H1 (cell line): ENCODE measurements at regions not wholly inside any gene's neighbourhood (a gene's known extent, or its start where the extent isn't known, plus 50 kb on each side); places are given as distances from the start of the nearest gene placed in this dataset.
A peak's percentile ranks its signal among the peaks of the same experiment; 100 is the strongest.

Source experiments
- CTCF ChIA-PET: fragments of 300-600 bp; sonication (Branson Sonifier 250); formaldehyde crosslinking; loops from one replicate; lab custom pipeline; 2021; ENCODE audit not compliant: partially characterized antibody; lab: Charles Lee
- POLR2A ChIA-PET: fragments of 300-600 bp; sonication (Branson Sonifier 250); formaldehyde crosslinking; loops from one replicate; lab custom pipeline; 2021; ENCODE audit warnings: inconsistent platforms; ENCODE audit not compliant: partially characterized antibody; lab: Charles Lee
- DNase-seq, 2 experiments: peaks; one replicate each; pipeline versions ENCODE4 v3.0.0 to v3.0.0-alpha.2; 2010 to 2022; ENCODE audit warnings: low spot score in 2 of 2, low read depth in 1 of 2, mixed read lengths in 1 of 2
- FAIRE-seq: peaks from 2 replicates; lab custom pipeline; 2011; peaks lifted over from hg19 to GRCh38; lab: Jason Lieb, UNC
- H2AFZ ChIP-seq: 2 replicates; pipeline ENCODE4 v1.8.1; 2012; ENCODE audit warnings: low read length, inconsistent platforms
- H2AK5ac ChIP-seq: 2 replicates; pipeline ENCODE4 v1.6.1; 2013; ENCODE audit warnings: low read depth, low read length
- H2BK120ac ChIP-seq: replicated peaks from 2 replicates; pipeline ENCODE3; 2013; ENCODE audit warnings: low read depth, low read length, inconsistent platforms
- H2BK12ac ChIP-seq: 2 replicates; pipeline ENCODE4 v1.6.1; 2013; ENCODE audit warnings: low read depth, low read length
- H2BK15ac ChIP-seq: 2 replicates; pipeline ENCODE4 v1.6.1; 2013; ENCODE audit warnings: low read length
- H2BK20ac ChIP-seq: 2 replicates; pipeline ENCODE4 v1.6.1; 2013; ENCODE audit warnings: low read length
- H2BK5ac ChIP-seq: 2 replicates; pipeline ENCODE4 v1.6.1; 2013; ENCODE audit warnings: low read depth, low read length
- H3K14ac ChIP-seq: 2 replicates; pipeline ENCODE4 v1.6.1; 2013; ENCODE audit warnings: inconsistent platforms; ENCODE audit not compliant: insufficient read length
- H3K18ac ChIP-seq: 2 replicates; pipeline ENCODE4 v1.6.1; 2013; ENCODE audit warnings: low read length; ENCODE audit errors: extremely low read depth
- H3K23ac ChIP-seq: 2 replicates; pipeline ENCODE4 v1.6.1; 2013; ENCODE audit warnings: inconsistent platforms; ENCODE audit not compliant: insufficient read length
- H3K23me2 ChIP-seq: 2 replicates; pipeline ENCODE4 v1.6.1; 2013; ENCODE audit warnings: low read depth, low read length
- H3K27ac ChIP-seq: 2 replicates; pipeline ENCODE4 v1.6.1; 2011; ENCODE audit warnings: low read depth, low read length, inconsistent platforms
- H3K27me3 ChIP-seq, 4 experiments: replicated peaks in 1 of 4; 1 replicate in 1 of 4; 2 replicates in 3 of 4; pipeline versions ENCODE4 v1.6.1 to v1.8.1; 2011 to 2013; ENCODE audit warnings: low read length in 3 of 4, mild to moderate bottlenecking in 3 of 4, inconsistent platforms in 2 of 4, mixed read lengths in 2 of 4, moderate library complexity in 1 of 4; ENCODE audit not compliant: control insufficient read depth in 3 of 4, insufficient read depth in 3 of 4; ENCODE audit errors: extremely low read depth in 1 of 4
- H3K36me3 ChIP-seq, 4 experiments: 2 replicates each; pipeline versions ENCODE4 v1.6.1 to v1.8.1; 2011 to 2013; ENCODE audit warnings: mild to moderate bottlenecking in 4 of 4, low read length in 3 of 4, moderate library complexity in 2 of 4, control low read depth in 1 of 4, inconsistent platforms in 1 of 4; ENCODE audit not compliant: insufficient read depth in 4 of 4, control insufficient read depth in 2 of 4
- H3K4ac ChIP-seq: replicated peaks from 2 replicates; pipeline ENCODE3; 2013; ENCODE audit warnings: low read length, low read depth, mixed read lengths, inconsistent platforms; ENCODE audit not compliant: insufficient read length
- H3K4me1 ChIP-seq, 4 experiments: replicated peaks in 1 of 4; 1 replicate in 1 of 4; 2 replicates in 3 of 4; pipeline versions ENCODE4 v1.6.1 to v1.8.1; 2011 to 2013; ENCODE audit warnings: low read length in 3 of 4, inconsistent platforms in 2 of 4, mixed read lengths in 1 of 4; ENCODE audit not compliant: insufficient read depth in 4 of 4, control insufficient read depth in 3 of 4
- H3K4me2 ChIP-seq, 2 experiments: 2 replicates each; pipeline versions ENCODE4 v1.6.1 to v1.8.1; 2011 to 2013; ENCODE audit warnings: low read depth in 2 of 2, low read length in 2 of 2, control low read depth in 1 of 2, inconsistent platforms in 1 of 2, mild to moderate bottlenecking in 1 of 2; ENCODE audit not compliant: insufficient read depth in 1 of 2
- H3K4me3 ChIP-seq, 4 experiments: fragments of 200-600, 300-600 bp in 1 of 4; sonication (generic), shearing (Covaris generic), sonication (Bioruptor Twin) in 1 of 4; 2 replicates each; pipeline versions ENCODE4 v1.5.1 to v1.8.1; 2011 to 2016; ENCODE audit warnings: low read length in 4 of 4, low read depth in 3 of 4, control low read depth in 2 of 4, inconsistent platforms in 2 of 4, mild to moderate bottlenecking in 2 of 4, mixed read lengths in 1 of 4, moderate library complexity in 1 of 4; ENCODE audit not compliant: insufficient read depth in 2 of 4; ENCODE audit errors: extremely low read depth in 1 of 4
- H3K56ac ChIP-seq: replicated peaks from 2 replicates; pipeline ENCODE3; 2013; ENCODE audit warnings: low read depth, mild to moderate bottlenecking, mixed read lengths, low read length, inconsistent platforms; ENCODE audit not compliant: insufficient read length
- H3K79me1 ChIP-seq: 2 replicates; pipeline ENCODE4 v1.6.1; 2013; ENCODE audit warnings: low read depth, low read length, control low read depth
- H3K79me2 ChIP-seq, 2 experiments: 2 replicates each; pipeline versions ENCODE4 v1.6.1 to v1.8.1; 2012 to 2013; ENCODE audit warnings: low read length in 2 of 2, mild to moderate bottlenecking in 2 of 2, inconsistent platforms in 1 of 2; ENCODE audit not compliant: insufficient read depth in 2 of 2, control insufficient read depth in 1 of 2
- H3K9ac ChIP-seq, 4 experiments: replicated peaks in 1 of 4; 1 replicate in 1 of 4; 2 replicates in 3 of 4; pipeline versions ENCODE4 v1.6.1 to v1.8.1; 2011 to 2013; ENCODE audit warnings: low read depth in 3 of 4, low read length in 3 of 4, control low read depth in 2 of 4, mild to moderate bottlenecking in 2 of 4, moderate library complexity in 2 of 4, inconsistent platforms in 1 of 4; ENCODE audit errors: extremely low read depth in 1 of 4
- H3K9me3 ChIP-seq, 2 experiments: 2 replicates each; pipeline versions ENCODE4 v1.6.1 to v1.8.1; 2012 to 2013; ENCODE audit warnings: mild to moderate bottlenecking in 2 of 2, moderate library complexity in 2 of 2, control low read depth in 1 of 2, inconsistent platforms in 1 of 2, low read depth in 1 of 2, low read length in 1 of 2, mixed read lengths in 1 of 2; ENCODE audit not compliant: insufficient read depth in 2 of 2
- H4K20me1 ChIP-seq, 2 experiments: replicated peaks in 1 of 2; 2 replicates each; pipeline versions ENCODE3 to v1.8.1; 2011 to 2013; ENCODE audit warnings: inconsistent platforms in 2 of 2, low read length in 2 of 2, mild to moderate bottlenecking in 1 of 2; ENCODE audit not compliant: insufficient read depth in 2 of 2, control insufficient read depth in 1 of 2
- H4K5ac ChIP-seq: 2 replicates; pipeline ENCODE4 v1.6.1; 2013; ENCODE audit warnings: low read length, low read depth, mixed read lengths, inconsistent platforms; ENCODE audit not compliant: insufficient read length
- H4K8ac ChIP-seq: 2 replicates; pipeline ENCODE4 v1.8.0; 2013; ENCODE audit warnings: mild to moderate bottlenecking, moderate library complexity, low read length, inconsistent platforms; ENCODE audit not compliant: insufficient read depth; ENCODE audit errors: extremely low read depth
- H4K91ac ChIP-seq: replicated peaks from 2 replicates; pipeline ENCODE3; 2013; ENCODE audit warnings: low read length, mixed read lengths, inconsistent platforms; ENCODE audit not compliant: insufficient read length
- BCL11A ChIP-seq, 2 experiments: IDR thresholded peaks; one replicate each; pipeline ENCODE4 v1.6.1; 2011; ENCODE audit warnings: low read depth in 2 of 2, low read length in 2 of 2, mild to moderate bottlenecking in 2 of 2
- CTCF ChIP-seq, 3 experiments: IDR thresholded peaks; 1 replicate in 2 of 3; 2 replicates in 1 of 3; pipeline versions ENCODE4 v1.5.1 to v1.6.1; 2011; ENCODE audit warnings: low read length in 3 of 3, mild to moderate bottlenecking in 3 of 3, inconsistent platforms in 2 of 3, low read depth in 1 of 3, moderate library complexity in 1 of 3; ENCODE audit not compliant: insufficient read depth in 1 of 3; ENCODE audit errors: control extremely low read depth in 1 of 3
- POLR2A ChIP-seq, 2 experiments: IDR thresholded peaks; 1 replicate in 1 of 2; 2 replicates in 1 of 2; pipeline ENCODE4 v1.6.1; 2011; ENCODE audit warnings: low read depth in 2 of 2, low read length in 2 of 2, mild to moderate bottlenecking in 2 of 2; ENCODE audit errors: control extremely low read depth in 1 of 2
- RAD21 ChIP-seq, 2 experiments: IDR thresholded peaks in 1 of 2; conservative IDR thresholded peaks in 1 of 2; 2 replicates each; pipeline ENCODE4 v1.6.1; 2011; ENCODE audit warnings: low read depth in 2 of 2, low read length in 2 of 2, improper control_type of control experiment in 1 of 2, inconsistent platforms in 1 of 2, mild to moderate bottlenecking in 1 of 2, moderate library complexity in 1 of 2
- SIX5 ChIP-seq: IDR thresholded peaks from 2 replicates; pipeline ENCODE4 v1.6.1; 2011; ENCODE audit warnings: mild to moderate bottlenecking, low read depth, low read length
- WGBS, 2 experiments: shearing (Covaris generic) in 1 of 2; methylation state at CpG; one replicate each; pipeline versions ENCODE4 v1.1.6 to v1.1.7; 2013 to 2015; ENCODE audit warnings: low lambda C conversion rate in 2 of 2, mixed read lengths in 2 of 2, inconsistent platforms in 1 of 2, low coverage in 1 of 2, missing lambda C conversion rate in 1 of 2; ENCODE audit not compliant: insufficient replicate concordance in 2 of 2, insufficient coverage in 1 of 2, insufficient read length in 1 of 2; ENCODE audit errors: extremely low coverage in 1 of 2, missing lambda C conversion rate in 1 of 2; 5-methylcytosine and 5-hydroxymethylcytosine counted together

GRCh38 chr1:4317207-4317606, 337.2 kb upstream of the AJAP1 start:
- H2BK20ac ChIP-seq: no peak overlapping the region
- 83% methylated on average over 6 of the region's 6 CpGs; no CpG with 5 or more reads in 1 of the 2 experiments for WGBS, 2 experiments
- ChIA-PET CTCF (no interaction called here), POLR2A (no interaction called here)
- peaks cover 28 to 51% of the 10 kb centered on the region in 2 experiments for H3K9me3 ChIP-seq
- no peak overlapping the region for H3K23ac ChIP-seq
- no peaks in the 10 kb centered on the region for H3K79me2 ChIP-seq
- H2BK5ac ChIP-seq: no peak overlapping the region; the same call in 1 of the 2 replicates
- no peak overlapping the region for H3K27ac ChIP-seq
- H2BK15ac ChIP-seq: no peak overlapping the region; the same call in 1 of the 2 replicates
- H3K9ac ChIP-seq: no peak overlapping the region
- no peaks in the 10 kb centered on the region for H3K27me3 ChIP-seq
- H2BK120ac ChIP-seq: no peak overlapping the region
- H3K18ac ChIP-seq: no peak overlapping the region
- H4K8ac ChIP-seq: no peak overlapping the region
- H2BK12ac ChIP-seq: no peak overlapping the region
- no peak overlapping the region for H2AFZ ChIP-seq
- H3K36me3 ChIP-seq: no peaks in the 10 kb centered on the region
- no peak overlapping the region for H3K4me3 ChIP-seq
- H3K79me1 ChIP-seq: no peaks in the 10 kb centered on the region
- no peak overlapping the region for H3K4me2 ChIP-seq
- H4K91ac ChIP-seq: no peak overlapping the region
- TF ChIP-seq POLR2A (IDR thresholded peaks at IDR 0.05; ENCODE audit: control extremely low read depth in 1 of 2, low read depth in 2 of 2, low read length in 2 of 2) (no peak), CTCF (IDR thresholded peaks at IDR 0.05; ENCODE audit: control extremely low read depth in 1 of 3, insufficient read depth in 1 of 3, low read depth in 1 of 3, low read length in 3 of 3) (peak; percentile 48 to 78 (median 54)), BCL11A (IDR thresholded peaks at IDR 0.05; ENCODE audit: low read depth in 2 of 2, low read length in 2 of 2) (no peak), SIX5 (no peak), RAD21 (IDR thresholded peaks at IDR 0.05 in 1 of 2, conservative IDR thresholded peaks at IDR 0.05 in 1 of 2; ENCODE audit: low read depth in 2 of 2, low read length in 2 of 2) (peak; percentile 30 to 52)
- FAIRE-seq: no peak
- H2AK5ac ChIP-seq: no peak overlapping the region
- no peak overlapping the region for H4K5ac ChIP-seq
- H3K4ac ChIP-seq: no peak overlapping the region
- no peak overlapping the region for H3K56ac ChIP-seq
- DNase-seq: no peak
- no peak overlapping the region for H3K14ac ChIP-seq
- H3K4me1 ChIP-seq: peaks cover 0 to 6% (median 4%) of the 10 kb centered on the region in 4 experiments; a peak in 3 of 7 replicates
- H3K23me2 ChIP-seq: no peaks in the 10 kb centered on the region
- H4K20me1 ChIP-seq: no peaks in the 10 kb centered on the region
